GM12878 (cell line): ENCODE measurements at regions not wholly inside any gene's neighbourhood (a gene's known extent, or its start where the extent isn't known, plus 50 kb on each side); places are given as distances from the start of the nearest gene placed in this dataset.

Experiments
- ATAC-seq: fragments of 200-7000 bp; cut with Tn5 transposase; 3 replicates; pipeline ENCODE4 v1.9.1; 2020; ENCODE audit warnings: mild to moderate bottlenecking, moderate library complexity
- BruUV-seq: library from RNA; stranded (reverse); fragments of 400-500 nt; replicated peaks from 2 replicates; lab custom pipeline; 2021; lab: Mats Ljungman, UMichigan
- CTCF ChIA-PET: fragments of 300-600 bp; sonication (Branson Sonifier 250); formaldehyde crosslinking; extraction: SDS; loops from one replicate; lab custom pipeline; 2021; ENCODE audit warnings: inconsistent platforms; lab: Yijun Ruan, JAX
- POLR2A ChIA-PET: fragments of 350-600 bp; formaldehyde crosslinking; extraction: SDS; loops from one replicate; lab custom pipeline; 2021; ENCODE audit warnings: inconsistent platforms; lab: Charles Lee
- RAD21 ChIA-PET: fragments of 300-600 bp; sonication (Branson Sonifier 250); formaldehyde crosslinking; loops from one replicate; lab custom pipeline; 2023; ENCODE audit warnings: antibody characterized with exemption; ENCODE audit not compliant: unreplicated experiment; lab: Charles Lee
- SMC1A ChIA-PET: fragments of 300-600 bp; sonication (Branson Sonifier 250); formaldehyde crosslinking; loops from one replicate; lab custom pipeline; 2023; ENCODE audit not compliant: unreplicated experiment, uncharacterized antibody; lab: Charles Lee
- DNase-seq: peaks from one replicate; pipeline ENCODE4 v3.0.0-alpha.2; 2011; ENCODE audit warnings: low read depth, low spot score
- FAIRE-seq: peaks from 3 replicates; lab custom pipeline; 2011; peaks lifted over from hg19 to GRCh38; lab: Jason Lieb, UNC
- H2AFZ ChIP-seq: 2 replicates; pipeline ENCODE4 v1.6.0; 2011; ENCODE audit warnings: low read depth, low read length, control low read depth; ENCODE audit not compliant: control insufficient read depth
- H3K27ac ChIP-seq: 2 replicates; pipeline ENCODE4 v1.5.1; 2011; ENCODE audit warnings: control low read depth; ENCODE audit not compliant: control insufficient read depth, insufficient read depth
- H3K27me3 ChIP-seq, 2 experiments: replicated peaks in 1 of 2; 2 replicates each; pipeline versions ENCODE4 v1.6.0 to v1.6.1; 2011; ENCODE audit warnings: low read length in 1 of 2; ENCODE audit not compliant: control insufficient read depth in 2 of 2, insufficient read depth in 2 of 2
- H3K36me3 ChIP-seq, 2 experiments: 2 replicates each; pipeline ENCODE4 v1.5.1; 2011; ENCODE audit warnings: low read length in 1 of 2; ENCODE audit not compliant: control insufficient read depth in 2 of 2, insufficient read depth in 2 of 2
- H3K4me1 ChIP-seq: 2 replicates; pipeline ENCODE4 v1.6.1; 2011; ENCODE audit warnings: mild to moderate bottlenecking, low read length, moderate library complexity, mixed read lengths; ENCODE audit not compliant: control insufficient read depth, insufficient read depth
- H3K4me2 ChIP-seq: 2 replicates; pipeline ENCODE4 v1.6.0; 2011; ENCODE audit warnings: control low read depth; ENCODE audit not compliant: control insufficient read depth, insufficient read depth
- H3K4me3 ChIP-seq: fragments of 200-600 bp; sonication (generic); 2 replicates; pipeline ENCODE4 v1.5.1; 2016
- H3K79me2 ChIP-seq: 2 replicates; pipeline ENCODE4 v1.6.0; 2011; ENCODE audit warnings: low read length; ENCODE audit not compliant: control insufficient read depth, insufficient read depth
- H3K9ac ChIP-seq: 2 replicates; pipeline ENCODE4 v1.8.0; 2011; ENCODE audit warnings: low read length, control low read depth, mixed read lengths; ENCODE audit not compliant: control insufficient read depth, insufficient read depth
- H3K9me3 ChIP-seq: replicated peaks from 3 replicates; pipeline ENCODE4 v1.5.1; 2011; ENCODE audit warnings: mild to moderate bottlenecking, low read length; ENCODE audit not compliant: control insufficient read depth, insufficient read depth
- H4K20me1 ChIP-seq: 2 replicates; pipeline ENCODE4 v1.6.0; 2011; ENCODE audit not compliant: control insufficient read depth, insufficient read depth
- CHD1 ChIP-seq: IDR thresholded peaks from 2 replicates; pipeline ENCODE4 v1.6.1; 2012; ENCODE audit warnings: low read depth, low read length, improper control_type of control experiment
- EZH2 ChIP-seq: IDR thresholded peaks from 2 replicates; pipeline ENCODE4 v1.6.1; 2012; ENCODE audit warnings: low read depth, mild to moderate bottlenecking, control low read depth, inconsistent platforms, low read length, borderline replicate concordance; ENCODE audit not compliant: control insufficient read depth
- IKZF2 ChIP-seq, 2 experiments: fragments of 450-650 bp; IDR thresholded peaks; 2 replicates each; pipeline ENCODE4 v1.6.1; 2017; ENCODE audit warnings: mild to moderate bottlenecking in 2 of 2, moderate library complexity in 2 of 2
- JUND ChIP-seq: IDR thresholded peaks from 2 replicates; pipeline ENCODE4 v1.6.1; 2012; ENCODE audit warnings: low read depth, mild to moderate bottlenecking, low read length, improper control_type of control experiment, moderate library complexity
- whole genome bisulfite sequencing: methylation state at CpG from one replicate; pipeline ENCODE4 v1.1.6; 2016; ENCODE audit warnings: low lambda C conversion rate; ENCODE audit not compliant: insufficient replicate concordance, insufficient coverage; ENCODE audit errors: missing lambda C conversion rate; 5-methylcytosine and 5-hydroxymethylcytosine counted together
- in situ Hi-C: fragments of 300-500 bp; cut with MboI; formaldehyde crosslinking; loops from 9 replicates; pipeline ENCODE4 v1.14.3; 2018; ENCODE audit warnings: mixed read lengths
- intact Hi-C: fragments of 100-400 bp; cut with micrococcal nuclease; formaldehyde crosslinking; loops from one replicate; pipeline ENCODE4 v1.14.2; 2022; ENCODE audit not compliant: unreplicated experiment
- TF ChIP-seq, protein P1 (sequence below): fragments of 450-650 bp; IDR thresholded peaks from 2 replicates; pipeline ENCODE4 v1.6.1; 2017; ENCODE audit warnings: mild to moderate bottlenecking, moderate library complexity
- TF ChIP-seq, protein P2 (sequence below): IDR thresholded peaks from 2 replicates; pipeline ENCODE4 v1.6.1; 2012; ENCODE audit warnings: low read length, inconsistent platforms

DNA sequence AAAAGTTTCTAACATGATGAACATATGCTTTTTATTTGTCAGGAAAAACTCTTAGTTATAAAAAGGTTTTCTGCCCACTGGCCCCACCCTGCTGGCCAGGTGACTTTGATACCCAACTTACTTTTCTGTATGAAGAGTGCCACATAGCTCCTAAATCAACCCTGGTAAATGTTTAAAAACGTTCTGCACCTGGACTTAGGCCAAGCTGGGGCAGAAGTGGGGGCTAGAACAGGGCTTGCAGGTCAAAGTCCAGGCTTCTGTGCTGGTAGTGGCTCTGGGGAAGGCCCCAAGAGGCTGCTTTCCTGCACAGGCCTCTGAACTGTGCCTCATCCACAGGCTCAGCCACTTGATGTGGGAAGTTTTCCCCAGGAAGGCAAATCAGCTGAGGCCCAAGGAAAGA, 171.7 kb downstream of the ANKRD30B start:
- ChIA-PET SMC1A (no interaction called here), POLR2A (no interaction called here), CTCF (interaction anchor here (1.3 kb wide), 1 partner anchor 22 kb away, joined by 3 read pairs; no protein-coding TSS in a partner anchor), RAD21 (no interaction called here)
- Histone ChIP-seq H4K20me1 (no peaks in the 10 kb centered on the region), H2AFZ (no peak overlapping the region), H3K79me2 (no peaks in the 10 kb centered on the region), H3K27ac (no peak overlapping the region), H3K9ac (no peak overlapping the region), H3K4me1 (no peaks in the 10 kb centered on the region), H3K4me2 (no peak overlapping the region), H3K27me3 (no peaks in the 10 kb centered on the region), H3K36me3 (no peaks in the 10 kb centered on the region), H3K4me3 (no peak overlapping the region), H3K9me3 (no peaks in the 10 kb centered on the region; the same call in 2 of the 3 replicates)
- BruUV-seq, result no TSS peak
- TF ChIP-seq, protein P1, sequence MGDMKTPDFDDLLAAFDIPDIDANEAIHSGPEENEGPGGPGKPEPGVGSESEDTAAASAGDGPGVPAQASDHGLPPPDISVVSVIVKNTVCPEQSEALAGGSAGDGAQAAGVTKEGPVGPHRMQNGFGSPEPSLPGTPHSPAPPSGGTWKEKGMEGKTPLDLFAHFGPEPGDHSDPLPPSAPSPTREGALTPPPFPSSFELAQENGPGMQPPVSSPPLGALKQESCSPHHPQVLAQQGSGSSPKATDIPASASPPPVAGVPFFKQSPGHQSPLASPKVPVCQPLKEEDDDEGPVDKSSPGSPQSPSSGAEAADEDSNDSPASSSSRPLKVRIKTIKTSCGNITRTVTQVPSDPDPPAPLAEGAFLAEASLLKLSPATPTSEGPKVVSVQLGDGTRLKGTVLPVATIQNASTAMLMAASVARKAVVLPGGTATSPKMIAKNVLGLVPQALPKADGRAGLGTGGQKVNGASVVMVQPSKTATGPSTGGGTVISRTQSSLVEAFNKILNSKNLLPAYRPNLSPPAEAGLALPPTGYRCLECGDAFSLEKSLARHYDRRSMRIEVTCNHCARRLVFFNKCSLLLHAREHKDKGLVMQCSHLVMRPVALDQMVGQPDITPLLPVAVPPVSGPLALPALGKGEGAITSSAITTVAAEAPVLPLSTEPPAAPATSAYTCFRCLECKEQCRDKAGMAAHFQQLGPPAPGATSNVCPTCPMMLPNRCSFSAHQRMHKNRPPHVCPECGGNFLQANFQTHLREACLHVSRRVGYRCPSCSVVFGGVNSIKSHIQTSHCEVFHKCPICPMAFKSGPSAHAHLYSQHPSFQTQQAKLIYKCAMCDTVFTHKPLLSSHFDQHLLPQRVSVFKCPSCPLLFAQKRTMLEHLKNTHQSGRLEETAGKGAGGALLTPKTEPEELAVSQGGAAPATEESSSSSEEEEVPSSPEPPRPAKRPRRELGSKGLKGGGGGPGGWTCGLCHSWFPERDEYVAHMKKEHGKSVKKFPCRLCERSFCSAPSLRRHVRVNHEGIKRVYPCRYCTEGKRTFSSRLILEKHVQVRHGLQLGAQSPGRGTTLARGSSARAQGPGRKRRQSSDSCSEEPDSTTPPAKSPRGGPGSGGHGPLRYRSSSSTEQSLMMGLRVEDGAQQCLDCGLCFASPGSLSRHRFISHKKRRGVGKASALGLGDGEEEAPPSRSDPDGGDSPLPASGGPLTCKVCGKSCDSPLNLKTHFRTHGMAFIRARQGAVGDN, result no peak
- TF ChIP-seq JUND, result no peak
- TF ChIP-seq IKZF2 (IDR thresholded peaks at IDR 0.05), result no peak
- no peak for TF ChIP-seq EZH2
- TF ChIP-seq, protein P2, sequence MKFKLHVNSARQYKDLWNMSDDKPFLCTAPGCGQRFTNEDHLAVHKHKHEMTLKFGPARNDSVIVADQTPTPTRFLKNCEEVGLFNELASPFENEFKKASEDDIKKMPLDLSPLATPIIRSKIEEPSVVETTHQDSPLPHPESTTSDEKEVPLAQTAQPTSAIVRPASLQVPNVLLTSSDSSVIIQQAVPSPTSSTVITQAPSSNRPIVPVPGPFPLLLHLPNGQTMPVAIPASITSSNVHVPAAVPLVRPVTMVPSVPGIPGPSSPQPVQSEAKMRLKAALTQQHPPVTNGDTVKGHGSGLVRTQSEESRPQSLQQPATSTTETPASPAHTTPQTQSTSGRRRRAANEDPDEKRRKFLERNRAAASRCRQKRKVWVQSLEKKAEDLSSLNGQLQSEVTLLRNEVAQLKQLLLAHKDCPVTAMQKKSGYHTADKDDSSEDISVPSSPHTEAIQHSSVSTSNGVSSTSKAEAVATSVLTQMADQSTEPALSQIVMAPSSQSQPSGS, result no peak
- no peak for TF ChIP-seq CHD1
- DNase-seq, result no peak
- ATAC-seq, result no peak
- in situ Hi-C loops, result no loop called here
- intact Hi-C loops, result no loop called here
- 0% methylated on average over 1 of the region's 1 CpG for WGBS
- FAIRE-seq, result no peak
